ENCODE measurements at regions not wholly inside any gene's neighbourhood (a gene's known extent, or its start where the extent isn't known, plus 50 kb on each side); places are given as distances from the start of the nearest gene placed in this dataset.
"Not testable (repeated sequence)": the region's sequence is repeated elsewhere in the genome, so short reads cannot be mapped to it uniquely, and the experiment has no call there.

- ATAC-seq (ENCODE audit: low read depth) (no peak), DNase-seq (no peak)
- Mint-ChIP-seq H3K27me3 (no peaks in the 10 kb centered on the region), H3K36me3 (ENCODE audit: low read depth) (no peaks in the 10 kb centered on the region), H3K4me3 (no peak overlapping the region), H3K9me3 (no peaks in the 10 kb centered on the region), H3K27ac (no peak overlapping the region), H3K4me1 (no peaks in the 10 kb centered on the region)
- intact Hi-C loops (cut with micrococcal nuclease): no loop called here
- CTCF ChIA-PET: no interaction called here
- POLR2A ChIA-PET: no interaction called here
- TF ChIP-seq, protein P1, sequence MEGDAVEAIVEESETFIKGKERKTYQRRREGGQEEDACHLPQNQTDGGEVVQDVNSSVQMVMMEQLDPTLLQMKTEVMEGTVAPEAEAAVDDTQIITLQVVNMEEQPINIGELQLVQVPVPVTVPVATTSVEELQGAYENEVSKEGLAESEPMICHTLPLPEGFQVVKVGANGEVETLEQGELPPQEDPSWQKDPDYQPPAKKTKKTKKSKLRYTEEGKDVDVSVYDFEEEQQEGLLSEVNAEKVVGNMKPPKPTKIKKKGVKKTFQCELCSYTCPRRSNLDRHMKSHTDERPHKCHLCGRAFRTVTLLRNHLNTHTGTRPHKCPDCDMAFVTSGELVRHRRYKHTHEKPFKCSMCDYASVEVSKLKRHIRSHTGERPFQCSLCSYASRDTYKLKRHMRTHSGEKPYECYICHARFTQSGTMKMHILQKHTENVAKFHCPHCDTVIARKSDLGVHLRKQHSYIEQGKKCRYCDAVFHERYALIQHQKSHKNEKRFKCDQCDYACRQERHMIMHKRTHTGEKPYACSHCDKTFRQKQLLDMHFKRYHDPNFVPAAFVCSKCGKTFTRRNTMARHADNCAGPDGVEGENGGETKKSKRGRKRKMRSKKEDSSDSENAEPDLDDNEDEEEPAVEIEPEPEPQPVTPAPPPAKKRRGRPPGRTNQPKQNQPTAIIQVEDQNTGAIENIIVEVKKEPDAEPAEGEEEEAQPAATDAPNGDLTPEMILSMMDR (IDR thresholded peaks at IDR 0.05): no peak
Measured at GRCh38 chr3:154842536-154842935, 237.6 kb upstream of the MME start.

GRCh38 chr3:154835639-154836038 is 244.5 kb upstream of the MME start:
- POLR2A ChIA-PET: no interaction called here
- Mint-ChIP-seq H3K4me3 (no peak overlapping the region), H3K36me3 (ENCODE audit: low read depth) (no peaks in the 10 kb centered on the region), H3K27ac (no peak overlapping the region), H3K4me1 (no peaks in the 10 kb centered on the region), H3K27me3 (no peaks in the 10 kb centered on the region), H3K9me3 (no peaks in the 10 kb centered on the region)
- CTCF ChIA-PET: no interaction called here
- ATAC-seq (ENCODE audit: low read depth): no peak
- intact Hi-C loops (cut with micrococcal nuclease): no loop called here
- TF ChIP-seq, protein P1 (IDR thresholded peaks at IDR 0.05): no peak
- no peak for DNase-seq

DNA sequence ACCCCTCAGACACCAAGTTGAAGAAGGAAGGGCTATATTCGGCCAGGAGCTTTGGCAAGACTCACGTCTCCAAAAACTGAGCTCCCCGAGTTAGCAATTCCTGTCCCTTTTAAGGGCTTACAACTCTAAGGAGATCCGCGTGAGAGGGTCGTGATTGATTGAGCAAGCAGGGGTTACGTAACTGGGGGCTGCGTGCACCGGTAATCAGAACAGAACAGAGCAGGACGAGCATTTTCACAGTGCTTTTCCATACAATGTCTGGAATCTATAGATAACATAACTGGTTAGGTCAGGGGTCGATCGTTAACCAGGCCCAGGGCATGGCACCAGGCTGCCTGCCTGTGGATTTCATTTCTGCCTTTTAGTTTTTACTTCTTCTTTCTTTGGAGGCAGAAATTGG is 245.3 kb upstream of the MME start:
- CTCF ChIA-PET; H3K27ac Mint-ChIP-seq; intact Hi-C loops (cut with micrococcal nuclease); H3K4me1 Mint-ChIP-seq; ATAC-seq (ENCODE audit: low read depth); POLR2A ChIA-PET; H3K36me3 Mint-ChIP-seq (ENCODE audit: low read depth); DNase-seq; H3K9me3 Mint-ChIP-seq; H3K4me3 Mint-ChIP-seq; H3K27me3 Mint-ChIP-seq: not testable (repeated sequence)

GRCh38 chr3:154829929-154830328 is 250.2 kb upstream of the MME start:
- intact Hi-C loops (cut with micrococcal nuclease): no loop called here
- DNase-seq (no peak), ATAC-seq (ENCODE audit: low read depth) (no peak)
- H3K27ac Mint-ChIP-seq: no peak overlapping the region
- H3K4me3 Mint-ChIP-seq: no peak overlapping the region
- H3K27me3 Mint-ChIP-seq: no peaks in the 10 kb centered on the region
- CTCF ChIA-PET: no interaction called here
- TF ChIP-seq, protein P1 (IDR thresholded peaks at IDR 0.05): no peak
- no peaks in the 10 kb centered on the region for H3K36me3 Mint-ChIP-seq (ENCODE audit: low read depth)
- H3K9me3 Mint-ChIP-seq: no peaks in the 10 kb centered on the region
- H3K4me1 Mint-ChIP-seq: no peaks in the 10 kb centered on the region
- POLR2A ChIA-PET: no interaction called here

- Mint-ChIP-seq H3K4me1 (no peaks in the 10 kb centered on the region), H3K27me3 (no peaks in the 10 kb centered on the region), H3K9me3 (peaks cover 3% of the 10 kb centered on the region), H3K36me3 (ENCODE audit: low read depth) (no peaks in the 10 kb centered on the region), H3K27ac (no peak overlapping the region), H3K4me3 (no peak overlapping the region)
- ATAC-seq (ENCODE audit: low read depth) (no peak), DNase-seq (no peak)
- intact Hi-C loops (cut with micrococcal nuclease): no loop called here
- ChIA-PET CTCF (no interaction called here), POLR2A (no interaction called here)
- TF ChIP-seq, protein P1 (IDR thresholded peaks at IDR 0.05): no peak
Measured at GRCh38 chr3:154819491-154819890, 260.6 kb upstream of the MME start.

DNA sequence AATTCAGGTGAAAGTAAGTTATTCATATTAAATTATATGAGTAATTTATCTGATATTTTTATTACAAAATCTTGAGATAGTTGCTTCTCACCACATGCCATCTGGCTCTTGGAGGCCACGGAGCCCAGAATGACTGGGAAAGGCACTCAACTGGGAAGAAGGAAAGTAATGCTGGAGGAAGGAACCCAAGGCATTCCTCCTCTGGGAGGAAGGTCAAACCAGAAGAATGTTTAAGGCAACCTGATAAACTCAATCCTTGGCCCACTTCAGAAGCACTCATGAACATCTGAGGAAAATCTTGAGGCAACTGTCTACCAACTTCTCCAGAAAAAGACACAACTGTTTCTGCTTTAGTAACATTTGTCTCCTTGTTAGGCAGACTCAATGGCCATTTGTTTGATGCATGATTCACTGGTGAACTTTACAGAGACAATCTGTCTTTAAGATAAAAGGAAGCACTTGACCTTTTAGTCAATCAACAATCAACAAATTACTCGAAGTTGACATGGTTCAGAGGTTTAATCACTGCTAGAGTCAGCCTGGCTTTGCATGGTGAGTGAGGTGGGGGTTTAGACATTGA is 261.4 kb upstream of the MME start:
- no peaks in the 10 kb centered on the region for H3K4me1 Mint-ChIP-seq
- H3K27ac Mint-ChIP-seq: no peak overlapping the region
- H3K9me3 Mint-ChIP-seq: peaks cover 3% of the 10 kb centered on the region
- H3K36me3 Mint-ChIP-seq (ENCODE audit: low read depth): no peaks in the 10 kb centered on the region
- TF ChIP-seq, protein P1 (IDR thresholded peaks at IDR 0.05): no peak
- CTCF ChIA-PET: no interaction called here
- ATAC-seq (ENCODE audit: low read depth) (no peak), DNase-seq (no peak)
- no peak overlapping the region for H3K4me3 Mint-ChIP-seq
- intact Hi-C loops (cut with micrococcal nuclease): no loop called here
- no peaks in the 10 kb centered on the region for H3K27me3 Mint-ChIP-seq
- POLR2A ChIA-PET: no interaction called here

- H3K4me1 Mint-ChIP-seq; POLR2A ChIA-PET; H3K27ac Mint-ChIP-seq; H3K36me3 Mint-ChIP-seq (ENCODE audit: low read depth); ATAC-seq (ENCODE audit: low read depth); intact Hi-C loops (cut with micrococcal nuclease); H3K27me3 Mint-ChIP-seq; CTCF ChIA-PET; H3K4me3 Mint-ChIP-seq; DNase-seq: not testable (repeated sequence)
- H3K9me3 Mint-ChIP-seq: peaks cover 11% of the 10 kb centered on the region
Measured at GRCh38 chr3:154810017-154810416, 270.1 kb upstream of the MME start.

Measured in activated B cell treated with CpG ODN at 0.5 μM for 24 hours (primary cell).